Gastroesophageal sphincter (tissue), 4 donors: ENCODE measurements at regions not wholly inside any gene's neighbourhood (a gene's known extent, or its start where the extent isn't known, plus 50 kb on each side); places are given as distances from the start of the nearest gene placed in this dataset.

Source experiments
- ATAC-seq: fragments of 150-250 bp; one replicate; pipeline ENCODE4 v1.9.1; 2016; ENCODE audit warnings: mild to moderate bottlenecking, moderate library complexity
- H3K27ac ChIP-seq, 4 donors: fragments of 200-600 bp; sonication (generic) in 3 of 4; 1 replicate in 3 of 4; 2 replicates in 1 of 4; pipeline ENCODE4 v1.5.1; 2016 to 2019
- H3K27me3 ChIP-seq: fragments of 200-600 bp; sonication (generic); one replicate; pipeline ENCODE4 v1.5.1; 2019
- H3K36me3 ChIP-seq, 2 donors: fragments of 200-600 bp; sonication (generic); one replicate each; pipeline ENCODE4 v1.5.1; 2019; ENCODE audit warnings: control low read depth in 1 of 2
- H3K4me1 ChIP-seq, 3 donors: fragments of 200-600 bp; sonication (generic); 1 replicate in 2 of 3; 2 replicates in 1 of 3; pipeline ENCODE4 v1.5.1; 2016 to 2019; ENCODE audit warnings: control low read depth in 2 of 3
- H3K4me3 ChIP-seq, 2 donors: fragments of 200-600 bp; sonication (generic); one replicate each; pipeline ENCODE4 v1.5.1; 2019; ENCODE audit warnings: mild to moderate bottlenecking in 1 of 2, moderate library complexity in 1 of 2
- H3K9me3 ChIP-seq, 3 donors: fragments of 200-600 bp; sonication (generic); one replicate each; pipeline ENCODE4 v1.5.1; 2017 to 2019; ENCODE audit warnings: control low read depth in 2 of 3
- EP300 ChIP-seq: sonication (generic); formaldehyde crosslinking; IDR thresholded peaks from one replicate; pipeline ENCODE4 v1.6.1; 2017; ENCODE audit warnings: antibody characterized with exemption, mild to moderate bottlenecking
- POLR2A ChIP-seq, 2 donors: fragments of 450-650 bp; IDR thresholded peaks; one replicate each; pipeline ENCODE4 v1.6.1; 2017; ENCODE audit warnings: antibody characterized with exemption in 2 of 2, mild to moderate bottlenecking in 2 of 2, moderate library complexity in 1 of 2
- POLR2AphosphoS5 ChIP-seq: sonication (generic); formaldehyde crosslinking; IDR thresholded peaks from one replicate; pipeline ENCODE4 v1.6.1; 2017; ENCODE audit warnings: antibody characterized with exemption
- WGBS, 2 donors: methylation state at CpG; one replicate each; pipeline ENCODE4 v1.1.5; 2018; ENCODE audit warnings: low coverage in 1 of 2; 5-methylcytosine and 5-hydroxymethylcytosine counted together
- TF ChIP-seq, protein P1 (sequence below), 4 experiments: fragments of 200-600 bp in 2 of 4; fragments of 450-650 bp in 2 of 4; sonication (generic) in 1 of 4; IDR thresholded peaks; one replicate each; pipeline ENCODE4 v1.5.1; 2017 to 2019; ENCODE audit warnings: antibody characterized with exemption in 4 of 4, mild to moderate bottlenecking in 2 of 4, moderate library complexity in 2 of 4

DNA sequence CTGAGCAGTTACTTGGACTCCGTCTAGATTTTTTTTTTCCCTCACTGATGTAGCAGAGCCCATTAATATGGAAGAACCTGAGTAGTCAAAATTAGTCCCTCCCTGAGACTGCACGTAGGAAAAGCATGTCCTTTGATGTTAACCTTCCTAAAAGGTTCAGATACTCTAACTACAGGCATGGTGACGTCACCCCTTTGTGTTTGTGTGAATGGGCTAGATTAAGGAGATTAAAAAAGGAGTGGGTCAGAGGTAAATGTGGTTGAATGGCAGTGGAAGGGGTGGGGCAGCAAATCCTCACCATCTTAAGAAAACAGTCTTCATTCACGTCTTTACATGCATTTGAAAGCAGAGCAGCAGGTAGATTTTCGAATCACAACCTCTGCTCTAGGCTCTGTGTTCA lies 521.1 kb downstream of the TFAP2B start:
- Histone ChIP-seq H3K36me3 (no peaks in the 10 kb centered on the region), H3K27me3 (no peaks in the 10 kb centered on the region), H3K4me3 (no peak overlapping the region), H3K9me3 (no peaks in the 10 kb centered on the region), H3K27ac (no peak overlapping the region), H3K4me1 (no peaks in the 10 kb centered on the region)
- WGBS, 2 donors = 27 to 44% methylated on average over 5 of the region's 5 CpGs
- no peak for ATAC-seq
- TF ChIP-seq POLR2A (IDR thresholded peaks at IDR 0.05) (no peak), EP300 (no peak), POLR2AphosphoS5 (no peak)
- TF ChIP-seq, protein P1, sequence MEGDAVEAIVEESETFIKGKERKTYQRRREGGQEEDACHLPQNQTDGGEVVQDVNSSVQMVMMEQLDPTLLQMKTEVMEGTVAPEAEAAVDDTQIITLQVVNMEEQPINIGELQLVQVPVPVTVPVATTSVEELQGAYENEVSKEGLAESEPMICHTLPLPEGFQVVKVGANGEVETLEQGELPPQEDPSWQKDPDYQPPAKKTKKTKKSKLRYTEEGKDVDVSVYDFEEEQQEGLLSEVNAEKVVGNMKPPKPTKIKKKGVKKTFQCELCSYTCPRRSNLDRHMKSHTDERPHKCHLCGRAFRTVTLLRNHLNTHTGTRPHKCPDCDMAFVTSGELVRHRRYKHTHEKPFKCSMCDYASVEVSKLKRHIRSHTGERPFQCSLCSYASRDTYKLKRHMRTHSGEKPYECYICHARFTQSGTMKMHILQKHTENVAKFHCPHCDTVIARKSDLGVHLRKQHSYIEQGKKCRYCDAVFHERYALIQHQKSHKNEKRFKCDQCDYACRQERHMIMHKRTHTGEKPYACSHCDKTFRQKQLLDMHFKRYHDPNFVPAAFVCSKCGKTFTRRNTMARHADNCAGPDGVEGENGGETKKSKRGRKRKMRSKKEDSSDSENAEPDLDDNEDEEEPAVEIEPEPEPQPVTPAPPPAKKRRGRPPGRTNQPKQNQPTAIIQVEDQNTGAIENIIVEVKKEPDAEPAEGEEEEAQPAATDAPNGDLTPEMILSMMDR (IDR thresholded peaks at IDR 0.05) = no peak

DNA sequence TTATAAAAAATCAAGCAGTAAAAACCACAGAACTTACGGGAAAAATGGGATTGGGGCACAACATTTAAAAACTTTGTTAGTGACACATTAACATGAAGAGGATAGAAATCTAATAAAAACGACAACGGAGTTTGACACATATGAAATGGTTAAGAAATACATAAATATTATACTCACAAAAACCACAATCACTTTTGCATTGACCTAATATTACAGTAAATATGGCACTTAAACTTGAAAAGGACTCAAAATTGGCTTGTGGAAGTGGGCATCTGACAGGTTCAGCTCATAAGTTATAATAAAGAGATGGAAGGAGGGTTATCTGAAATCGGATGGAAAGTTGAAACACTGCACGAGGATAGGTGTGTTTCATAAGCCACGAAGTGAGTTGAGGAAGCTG lies 523.7 kb downstream of the TFAP2B start:
- Histone ChIP-seq H3K9me3 (peaks cover 0 to 6% (median 0%) of the 10 kb centered on the region in 3 donors), H3K36me3 (no peaks in the 10 kb centered on the region), H3K4me1 (no peaks in the 10 kb centered on the region), H3K27ac (no peak overlapping the region), H3K27me3 (no peaks in the 10 kb centered on the region), H3K4me3 (no peak overlapping the region)
- ATAC-seq = no peak
- TF ChIP-seq EP300 (no peak), POLR2A (IDR thresholded peaks at IDR 0.05) (no peak), POLR2AphosphoS5 (no peak)
- TF ChIP-seq, protein P1 (IDR thresholded peaks at IDR 0.05) = no peak
- WGBS, 2 donors = 60 to 87% methylated on average over 5 to 6 of the region's 6 CpGs

DNA sequence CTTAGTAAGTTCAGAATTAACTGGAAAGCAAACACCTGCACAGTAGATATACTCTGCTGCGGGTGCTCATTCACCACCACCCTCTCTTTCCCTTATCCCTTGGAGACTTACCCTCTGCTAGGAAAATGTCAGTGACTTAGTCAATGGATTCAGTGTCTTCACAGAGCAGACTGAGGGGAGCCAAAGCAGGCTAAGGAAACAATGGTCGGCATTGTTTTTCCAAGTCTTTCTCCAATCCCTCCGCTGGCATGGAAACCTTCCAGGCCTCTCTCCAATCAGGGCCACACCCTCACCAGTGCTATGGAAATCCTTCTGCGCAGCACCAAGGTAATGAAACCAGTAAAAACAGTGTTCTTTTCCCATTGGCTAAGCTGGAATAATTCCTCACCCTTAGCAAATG lies 531.2 kb downstream of the TFAP2B start:
- H3K4me3 ChIP-seq = no peak overlapping the region
- 82 to 100% methylated on average over 3 to 4 of the region's 4 CpGs for WGBS, 2 donors
- TF ChIP-seq EP300 = no peak
- no peak for TF ChIP-seq POLR2AphosphoS5
- TF ChIP-seq, protein P1 (IDR thresholded peaks at IDR 0.05) = no peak
- no peak for TF ChIP-seq POLR2A (IDR thresholded peaks at IDR 0.05)

DNA sequence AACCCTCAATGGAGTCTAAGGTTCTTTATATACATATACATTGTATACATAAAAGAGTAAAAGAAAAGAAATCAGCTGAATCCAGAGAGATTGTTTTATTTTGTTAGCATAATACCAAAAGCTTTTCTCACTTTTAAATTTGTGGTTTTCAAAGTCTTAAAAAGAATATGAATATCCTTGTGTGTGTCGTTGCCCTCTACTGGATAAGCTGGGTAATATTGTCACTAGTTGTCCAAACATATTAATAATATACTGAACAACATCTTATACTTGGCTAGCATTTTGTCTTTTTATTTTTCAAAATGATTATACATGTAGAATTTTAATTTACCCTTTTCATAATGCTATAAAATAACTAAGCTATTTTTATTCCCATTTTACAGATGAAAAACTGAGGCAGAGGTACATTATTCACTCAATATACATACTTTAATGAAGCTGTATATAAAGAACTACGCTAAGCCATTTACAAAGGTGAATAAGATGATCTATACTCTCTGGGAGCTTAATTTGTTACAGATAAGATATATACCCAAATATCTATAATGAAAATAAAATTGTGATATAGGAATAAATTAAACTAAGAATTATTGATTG lies 531.7 kb downstream of the TFAP2B start:
- TF ChIP-seq POLR2A (IDR thresholded peaks at IDR 0.05) (no peak), EP300 (no peak), POLR2AphosphoS5 (no peak)
- TF ChIP-seq, protein P1 (IDR thresholded peaks at IDR 0.05) = no peak
- Histone ChIP-seq H3K27ac (no peak overlapping the region), H3K36me3 (no peaks in the 10 kb centered on the region), H3K27me3 (no peaks in the 10 kb centered on the region), H3K4me1 (no peaks in the 10 kb centered on the region), H3K9me3 (peaks cover 0 to 11% (median 0%) of the 10 kb centered on the region in 3 donors), H3K4me3 (no peak overlapping the region)
- WGBS, 2 donors = 62 to 95% methylated on average over 2 of the region's 2 CpGs
- no peak for ATAC-seq

More for the DNA sequence above, 531.2 kb downstream of the TFAP2B start:
- Histone ChIP-seq H3K27me3 (no peaks in the 10 kb centered on the region), H3K4me1 (no peaks in the 10 kb centered on the region), H3K27ac (no peak overlapping the region), H3K9me3 (peaks cover 0 to 11% (median 0%) of the 10 kb centered on the region in 3 donors), H3K36me3 (no peaks in the 10 kb centered on the region)
- ATAC-seq = no peak

DNA sequence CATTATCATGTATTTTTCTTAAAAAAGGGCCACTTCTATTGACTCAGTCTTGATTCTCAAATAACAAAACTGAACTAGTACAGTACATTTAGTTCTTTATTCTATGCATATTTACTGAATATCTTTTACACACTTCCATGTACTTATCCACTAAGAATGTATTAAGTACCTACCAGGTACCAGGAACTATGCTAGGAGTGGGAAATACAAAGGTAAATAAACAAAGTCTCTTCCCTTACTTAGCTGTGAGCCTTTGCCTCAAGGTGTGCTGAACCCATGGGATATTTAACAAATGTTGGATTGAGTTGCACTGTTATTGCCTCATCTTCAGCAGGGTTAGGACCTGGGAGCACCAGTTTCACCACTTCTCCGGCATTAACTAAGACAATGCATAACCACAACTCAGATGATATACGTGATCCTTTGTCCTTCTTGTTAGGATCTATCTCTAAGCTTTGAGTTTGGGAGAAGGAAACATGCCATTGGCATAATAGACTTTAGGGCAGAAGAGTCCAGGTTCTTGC lies 533.9 kb downstream of the TFAP2B start:
- H3K27ac ChIP-seq = no peak overlapping the region
- H3K4me1 ChIP-seq = no peaks in the 10 kb centered on the region
- H3K4me3 ChIP-seq = no peak overlapping the region
- WGBS, 2 donors = 87 to 100% methylated on average over 2 of the region's 2 CpGs
- no peaks in the 10 kb centered on the region for H3K36me3 ChIP-seq
- ATAC-seq = no peak
- no peaks in the 10 kb centered on the region for H3K27me3 ChIP-seq
- TF ChIP-seq EP300 (no peak), POLR2AphosphoS5 (no peak), POLR2A (IDR thresholded peaks at IDR 0.05) (no peak)
- TF ChIP-seq, protein P1 (IDR thresholded peaks at IDR 0.05) = no peak
- peaks cover 0 to 3% (median 0%) of the 10 kb centered on the region in 3 donors for H3K9me3 ChIP-seq
